ENCODE measurements at regions not wholly inside any gene's neighbourhood (a gene's known extent, or its start where the extent isn't known, plus 50 kb on each side); places are given as distances from the start of the nearest gene placed in this dataset.

DNA sequence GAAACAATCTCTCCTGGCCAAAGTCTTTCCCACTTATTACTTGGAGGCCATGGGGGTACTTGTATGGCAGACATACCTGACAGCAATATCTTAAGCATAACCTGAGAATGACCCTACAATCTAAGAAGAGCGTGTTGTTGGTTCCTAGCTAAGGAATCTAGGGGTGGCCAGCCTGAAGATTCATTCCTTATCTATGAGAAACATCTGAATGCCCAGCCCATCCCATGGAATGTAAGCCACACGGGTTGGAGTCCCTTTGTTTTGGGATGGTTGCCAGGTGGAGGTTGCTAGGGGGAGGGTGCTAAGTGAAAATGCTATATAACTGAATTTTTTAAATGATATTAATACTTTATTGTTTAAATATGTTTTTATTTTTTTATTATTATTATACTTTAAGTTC, 725.0 kb downstream of the ETS1 start:
- H4K20me1 ChIP-seq (ENCODE audit: control insufficient read depth, insufficient read depth), result no peaks in the 10 kb centered on the region
- no peak overlapping the region for H3K27ac ChIP-seq (ENCODE audit: control insufficient read depth, insufficient read depth)
- POLR2A ChIA-PET, result no interaction called here
- intact Hi-C loops (cut with micrococcal nuclease; ENCODE audit: unreplicated experiment) (no loop called here), in situ Hi-C loops (cut with MboI) (no loop called here)
- no peak overlapping the region for H3K4me2 ChIP-seq (ENCODE audit: control insufficient read depth, insufficient read depth)
- no TSS peak for BruUV-seq (replicated peaks)
- DNase-seq (ENCODE audit: low read depth, low spot score) (no peak), FAIRE-seq (no peak), ATAC-seq (no peak)
- H3K4me3 ChIP-seq, result no peak overlapping the region
- no peaks in the 10 kb centered on the region for H3K36me3 ChIP-seq (ENCODE audit: control insufficient read depth in 2 of 2, insufficient read depth in 2 of 2, low read length in 1 of 2)
- TF ChIP-seq, protein P1, sequence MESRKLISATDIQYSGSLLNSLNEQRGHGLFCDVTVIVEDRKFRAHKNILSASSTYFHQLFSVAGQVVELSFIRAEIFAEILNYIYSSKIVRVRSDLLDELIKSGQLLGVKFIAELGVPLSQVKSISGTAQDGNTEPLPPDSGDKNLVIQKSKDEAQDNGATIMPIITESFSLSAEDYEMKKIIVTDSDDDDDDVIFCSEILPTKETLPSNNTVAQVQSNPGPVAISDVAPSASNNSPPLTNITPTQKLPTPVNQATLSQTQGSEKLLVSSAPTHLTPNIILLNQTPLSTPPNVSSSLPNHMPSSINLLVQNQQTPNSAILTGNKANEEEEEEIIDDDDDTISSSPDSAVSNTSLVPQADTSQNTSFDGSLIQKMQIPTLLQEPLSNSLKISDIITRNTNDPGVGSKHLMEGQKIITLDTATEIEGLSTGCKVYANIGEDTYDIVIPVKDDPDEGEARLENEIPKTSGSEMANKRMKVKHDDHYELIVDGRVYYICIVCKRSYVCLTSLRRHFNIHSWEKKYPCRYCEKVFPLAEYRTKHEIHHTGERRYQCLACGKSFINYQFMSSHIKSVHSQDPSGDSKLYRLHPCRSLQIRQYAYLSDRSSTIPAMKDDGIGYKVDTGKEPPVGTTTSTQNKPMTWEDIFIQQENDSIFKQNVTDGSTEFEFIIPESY (IDR thresholded peaks at IDR 0.05), result no peak
- TF ChIP-seq, protein P2, sequence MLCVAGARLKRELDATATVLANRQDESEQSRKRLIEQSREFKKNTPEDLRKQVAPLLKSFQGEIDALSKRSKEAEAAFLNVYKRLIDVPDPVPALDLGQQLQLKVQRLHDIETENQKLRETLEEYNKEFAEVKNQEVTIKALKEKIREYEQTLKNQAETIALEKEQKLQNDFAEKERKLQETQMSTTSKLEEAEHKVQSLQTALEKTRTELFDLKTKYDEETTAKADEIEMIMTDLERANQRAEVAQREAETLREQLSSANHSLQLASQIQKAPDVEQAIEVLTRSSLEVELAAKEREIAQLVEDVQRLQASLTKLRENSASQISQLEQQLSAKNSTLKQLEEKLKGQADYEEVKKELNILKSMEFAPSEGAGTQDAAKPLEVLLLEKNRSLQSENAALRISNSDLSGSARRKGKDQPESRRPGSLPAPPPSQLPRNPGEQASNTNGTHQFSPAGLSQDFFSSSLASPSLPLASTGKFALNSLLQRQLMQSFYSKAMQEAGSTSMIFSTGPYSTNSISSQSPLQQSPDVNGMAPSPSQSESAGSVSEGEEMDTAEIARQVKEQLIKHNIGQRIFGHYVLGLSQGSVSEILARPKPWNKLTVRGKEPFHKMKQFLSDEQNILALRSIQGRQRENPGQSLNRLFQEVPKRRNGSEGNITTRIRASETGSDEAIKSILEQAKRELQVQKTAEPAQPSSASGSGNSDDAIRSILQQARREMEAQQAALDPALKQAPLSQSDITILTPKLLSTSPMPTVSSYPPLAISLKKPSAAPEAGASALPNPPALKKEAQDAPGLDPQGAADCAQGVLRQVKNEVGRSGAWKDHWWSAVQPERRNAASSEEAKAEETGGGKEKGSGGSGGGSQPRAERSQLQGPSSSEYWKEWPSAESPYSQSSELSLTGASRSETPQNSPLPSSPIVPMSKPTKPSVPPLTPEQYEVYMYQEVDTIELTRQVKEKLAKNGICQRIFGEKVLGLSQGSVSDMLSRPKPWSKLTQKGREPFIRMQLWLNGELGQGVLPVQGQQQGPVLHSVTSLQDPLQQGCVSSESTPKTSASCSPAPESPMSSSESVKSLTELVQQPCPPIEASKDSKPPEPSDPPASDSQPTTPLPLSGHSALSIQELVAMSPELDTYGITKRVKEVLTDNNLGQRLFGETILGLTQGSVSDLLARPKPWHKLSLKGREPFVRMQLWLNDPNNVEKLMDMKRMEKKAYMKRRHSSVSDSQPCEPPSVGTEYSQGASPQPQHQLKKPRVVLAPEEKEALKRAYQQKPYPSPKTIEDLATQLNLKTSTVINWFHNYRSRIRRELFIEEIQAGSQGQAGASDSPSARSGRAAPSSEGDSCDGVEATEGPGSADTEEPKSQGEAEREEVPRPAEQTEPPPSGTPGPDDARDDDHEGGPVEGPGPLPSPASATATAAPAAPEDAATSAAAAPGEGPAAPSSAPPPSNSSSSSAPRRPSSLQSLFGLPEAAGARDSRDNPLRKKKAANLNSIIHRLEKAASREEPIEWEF (IDR thresholded peaks at IDR 0.05; ENCODE audit: insufficient replicate concordance, low read depth, low read length), result no peak
- TF ChIP-seq MEF2A (IDR thresholded peaks at IDR 0.05; ENCODE audit: insufficient read depth, low read depth, low read length), result no peak
- no peak for TF ChIP-seq YBX1 (IDR thresholded peaks at IDR 0.05)
- no peak for TF ChIP-seq SIN3A (IDR thresholded peaks at IDR 0.05; ENCODE audit: low read depth, low read length)
- TF ChIP-seq SMAD5 (IDR thresholded peaks at IDR 0.05; ENCODE audit: low read depth), result no peak
- no peak for TF ChIP-seq IKZF2 (IDR thresholded peaks at IDR 0.05)
- TF ChIP-seq, protein P3, sequence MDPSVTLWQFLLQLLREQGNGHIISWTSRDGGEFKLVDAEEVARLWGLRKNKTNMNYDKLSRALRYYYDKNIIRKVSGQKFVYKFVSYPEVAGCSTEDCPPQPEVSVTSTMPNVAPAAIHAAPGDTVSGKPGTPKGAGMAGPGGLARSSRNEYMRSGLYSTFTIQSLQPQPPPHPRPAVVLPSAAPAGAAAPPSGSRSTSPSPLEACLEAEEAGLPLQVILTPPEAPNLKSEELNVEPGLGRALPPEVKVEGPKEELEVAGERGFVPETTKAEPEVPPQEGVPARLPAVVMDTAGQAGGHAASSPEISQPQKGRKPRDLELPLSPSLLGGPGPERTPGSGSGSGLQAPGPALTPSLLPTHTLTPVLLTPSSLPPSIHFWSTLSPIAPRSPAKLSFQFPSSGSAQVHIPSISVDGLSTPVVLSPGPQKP (IDR thresholded peaks at IDR 0.05; ENCODE audit: low read depth, low read length), result no peak
- TF ChIP-seq SREBF2 (IDR thresholded peaks at IDR 0.05; ENCODE audit: low read length), result no peak
- TF ChIP-seq HDAC2 (IDR thresholded peaks at IDR 0.05), result no peak
- TF ChIP-seq BRCA1 (IDR thresholded peaks at IDR 0.05; ENCODE audit: low read depth, low read length), result no peak
- no peak for TF ChIP-seq NR2C2 (IDR thresholded peaks at IDR 0.05; ENCODE audit: borderline replicate concordance, control insufficient read depth, insufficient read length, low read depth)
- no peak for TF ChIP-seq SPI1 (IDR thresholded peaks at IDR 0.05; ENCODE audit: borderline replicate concordance, insufficient read depth, low read depth, low read length)
- TF ChIP-seq RFX5 (IDR thresholded peaks at IDR 0.05; ENCODE audit: low read depth, low read length), result no peak
- H2AFZ ChIP-seq (ENCODE audit: control insufficient read depth, low read depth, low read length), result no peak overlapping the region
- no peaks in the 10 kb centered on the region for H3K79me2 ChIP-seq (ENCODE audit: control insufficient read depth, insufficient read depth, low read length)
- H3K4me1 ChIP-seq (ENCODE audit: control insufficient read depth, insufficient read depth, low read length), result no peaks in the 10 kb centered on the region
- H3K9me3 ChIP-seq (replicated peaks; ENCODE audit: control insufficient read depth, insufficient read depth, low read length), result no peaks in the 10 kb centered on the region
- H3K27me3 ChIP-seq (replicated peaks in 1 of 2; ENCODE audit: control insufficient read depth in 2 of 2, insufficient read depth in 2 of 2, low read length in 1 of 2), result no peaks in the 10 kb centered on the region
- CTCF ChIA-PET, result no interaction called here
- SMC1A ChIA-PET (ENCODE audit: uncharacterized antibody, unreplicated experiment), result no interaction called here
- H3K9ac ChIP-seq (ENCODE audit: control insufficient read depth, insufficient read depth, low read length), result no peak overlapping the region
- RAD21 ChIA-PET (ENCODE audit: unreplicated experiment), result no interaction called here
- 3% methylated on average over 2 of the region's 2 CpGs for WGBS (ENCODE audit: insufficient coverage, insufficient replicate concordance, low lambda C conversion rate, missing lambda C conversion rate)

Data from GM12878 (cell line).